ENCODE measurements at regions not wholly inside any gene's neighbourhood (a gene's known extent, or its start where the extent isn't known, plus 50 kb on each side); places are given as distances from the start of the nearest gene placed in this dataset.

DNA sequence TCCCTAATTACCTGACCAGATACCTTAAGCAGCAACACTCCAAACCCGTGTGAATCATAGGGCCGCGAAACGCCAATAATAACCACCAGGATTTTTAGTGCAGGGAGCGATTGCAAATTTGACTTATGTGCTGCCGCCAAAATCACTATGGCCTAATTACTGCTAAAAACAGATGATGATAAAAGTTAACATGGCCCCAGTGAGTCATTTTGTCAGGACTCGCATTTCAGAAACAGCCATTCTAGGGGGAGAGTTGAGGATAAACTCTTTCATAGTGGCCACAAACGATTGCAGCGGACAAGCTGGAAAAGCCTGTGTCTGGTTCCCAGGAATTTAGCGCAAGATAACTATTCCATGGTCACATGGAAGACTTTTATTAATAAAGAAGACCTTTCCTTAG is 103.4 kb downstream of the HLX start:
- DNase-seq (ENCODE audit: low read depth in 2 of 2): no peak

DNA sequence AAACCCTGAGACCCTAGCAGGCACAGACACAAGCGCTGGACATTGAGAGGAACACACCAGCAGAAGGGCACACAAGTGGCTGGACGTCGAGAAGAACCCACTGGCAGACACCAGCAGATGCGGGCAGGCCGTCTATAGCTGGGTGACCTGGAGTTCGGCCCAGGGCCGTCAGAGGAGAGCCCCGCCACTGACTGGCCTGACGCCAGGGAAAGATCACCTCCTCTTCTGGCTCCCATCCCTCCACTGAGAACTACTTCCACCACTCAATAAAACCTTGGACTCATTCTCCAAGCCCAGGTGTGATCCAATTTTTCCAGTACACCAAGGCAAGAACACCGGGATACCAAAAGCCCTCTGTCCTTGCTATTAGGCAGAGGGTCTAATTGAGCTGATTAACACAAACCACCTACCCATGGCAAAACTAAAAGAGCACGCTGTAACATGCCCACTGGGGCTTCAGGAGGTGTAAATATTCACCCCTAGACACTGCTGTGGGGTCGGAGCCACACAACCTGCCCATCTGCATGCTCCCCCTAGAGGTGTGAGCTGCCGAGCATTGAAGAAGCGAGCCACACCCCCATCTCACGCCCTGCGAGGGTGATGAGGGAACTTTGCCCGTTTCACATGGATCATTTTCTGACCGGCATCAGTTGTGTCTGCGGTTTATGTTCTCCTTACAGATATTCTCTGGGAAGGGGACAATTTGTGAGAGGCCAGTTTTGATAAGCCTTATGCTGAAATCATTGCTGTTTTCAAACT is 104.8 kb downstream of the HLX start:
- DNase-seq (ENCODE audit: low read depth in 2 of 2): no peak

DNA sequence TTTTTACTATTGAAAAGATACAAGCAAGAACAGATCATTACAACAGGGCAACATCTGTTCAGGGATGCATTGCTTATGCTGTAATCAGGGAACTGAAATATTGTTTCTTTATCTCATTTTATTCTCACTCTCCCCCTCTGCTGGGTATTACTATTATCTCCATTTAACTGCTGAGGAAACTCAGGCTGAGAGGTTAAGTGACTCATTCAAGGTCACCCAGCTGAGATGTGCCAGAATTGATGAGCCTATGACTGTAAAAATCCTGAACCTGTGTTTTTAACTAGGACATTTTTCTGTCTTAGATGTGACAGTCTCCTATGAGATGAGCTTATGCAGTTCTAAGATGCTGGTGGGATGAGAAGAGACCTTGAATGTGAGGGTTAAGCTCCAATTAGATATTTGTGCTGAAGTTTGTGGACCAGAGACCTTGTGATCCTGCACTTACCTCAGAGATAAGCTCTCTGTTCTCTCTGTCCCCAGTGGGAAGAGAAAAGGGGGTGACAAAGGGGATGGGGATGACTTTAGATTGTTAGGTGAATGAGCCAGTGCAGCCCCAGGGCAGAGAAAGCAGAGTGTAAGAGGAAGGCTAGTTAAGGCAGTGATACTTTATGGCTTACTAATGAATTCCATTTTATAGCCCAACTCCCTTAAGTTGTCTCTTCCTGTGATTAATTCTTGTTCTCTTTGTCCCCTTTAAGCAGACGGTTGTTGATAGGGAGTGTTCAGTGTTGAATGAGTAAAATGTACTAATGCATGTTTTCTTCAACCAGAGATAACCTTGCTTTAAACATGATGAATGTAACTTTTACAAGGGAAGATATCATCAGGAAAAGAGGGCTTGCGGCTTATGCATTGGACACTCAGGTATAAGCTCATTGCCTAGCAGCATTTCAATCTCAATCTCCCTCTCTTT is 111.4 kb downstream of the HLX start:
- DNase-seq (ENCODE audit: low read depth in 2 of 2): peak; percentile 50 to 60

DNA sequence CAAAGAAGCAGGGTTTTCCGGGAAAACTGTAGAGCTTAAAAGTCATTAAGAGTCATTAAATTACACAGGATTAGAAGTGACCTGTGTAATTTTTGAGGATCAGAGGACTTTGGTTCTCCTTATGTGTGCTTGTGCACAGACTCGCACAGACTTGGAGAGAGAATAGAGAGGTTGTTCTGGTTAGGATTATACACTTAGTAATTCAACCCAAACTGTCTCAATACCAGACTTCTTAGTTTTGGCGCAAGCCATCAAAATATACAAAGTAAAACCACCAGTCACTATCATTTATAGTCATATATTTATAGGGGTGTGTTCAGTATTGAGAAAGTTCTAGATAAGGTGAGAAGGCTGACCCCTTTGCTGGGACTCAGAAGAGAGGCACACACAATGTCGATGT is 112.3 kb downstream of the HLX start:
- DNase-seq (ENCODE audit: low read depth in 2 of 2): no peak

DNA sequence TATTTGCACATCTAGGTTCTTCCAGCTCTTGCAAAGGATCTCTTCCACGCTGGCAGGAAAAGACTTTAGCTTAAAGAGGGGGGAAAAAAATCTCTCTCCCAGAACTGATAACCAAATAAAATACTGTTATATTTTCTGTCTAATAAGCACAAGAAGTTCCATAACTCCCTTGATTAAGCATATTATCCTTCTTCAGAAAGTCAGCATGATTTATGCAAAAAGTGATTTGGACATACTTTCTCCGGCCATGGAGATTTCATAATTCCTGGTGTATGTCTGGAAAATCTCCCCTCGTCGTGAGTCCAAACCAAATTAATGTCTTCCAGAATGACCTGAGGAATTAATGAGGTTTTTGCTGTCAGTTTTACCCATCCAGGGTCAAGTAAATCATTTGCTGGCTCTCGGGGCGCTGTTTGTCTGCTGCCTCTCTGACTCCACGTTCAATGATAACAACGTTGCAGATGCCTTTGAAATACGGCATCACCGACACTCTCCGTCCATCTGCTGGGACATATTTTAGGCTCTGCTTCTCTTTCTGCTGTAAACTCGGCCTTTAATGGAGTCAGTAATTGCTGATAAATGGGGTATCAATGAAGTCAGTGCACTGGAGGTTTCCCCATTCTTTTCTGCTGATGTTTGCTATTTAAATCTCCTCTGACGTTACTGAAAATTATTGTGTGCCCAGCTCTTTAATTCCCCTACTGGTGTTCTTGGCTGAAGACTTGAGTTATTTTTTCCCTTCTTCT is 112.9 kb downstream of the HLX start:
- no peak for DNase-seq (ENCODE audit: low read depth in 2 of 2)

DNA sequence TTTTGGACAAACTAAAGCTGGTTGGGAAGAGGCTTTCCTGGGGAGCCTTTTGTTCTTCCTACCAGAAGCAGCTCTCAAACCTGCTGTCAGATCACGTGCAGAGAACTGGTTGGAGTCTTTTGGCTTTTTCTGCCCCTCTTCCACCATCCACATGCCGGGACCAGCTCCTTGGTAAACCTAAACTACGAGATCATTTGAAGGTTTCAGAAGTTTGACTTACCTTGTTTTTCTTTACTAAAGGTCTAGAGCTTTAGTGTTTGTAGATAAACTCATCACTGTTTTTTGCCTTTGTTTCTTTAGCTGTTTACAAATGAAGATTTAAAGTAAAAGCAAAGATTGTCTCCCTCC is 113.4 kb downstream of the HLX start:
- no peak for DNase-seq (ENCODE audit: low read depth in 2 of 2)

DNA sequence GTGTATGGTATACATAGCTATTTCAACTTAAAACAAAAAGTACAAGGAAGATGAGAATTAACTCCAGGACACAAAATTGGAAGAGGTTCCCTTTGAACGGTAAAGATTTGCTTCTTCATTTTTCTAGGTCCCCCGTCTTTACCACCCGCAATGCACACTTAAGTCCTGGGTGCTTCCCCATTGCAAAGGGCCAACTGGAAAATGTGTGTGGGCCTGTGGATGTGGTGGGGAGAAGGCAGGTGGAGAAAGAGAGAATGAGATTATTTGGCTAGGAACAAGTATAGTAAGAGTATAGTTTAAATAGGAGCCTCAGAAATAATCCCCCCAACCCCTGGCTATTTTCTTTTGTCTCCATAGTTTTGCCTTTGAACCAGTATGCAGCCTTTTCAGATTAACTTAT is 115.4 kb downstream of the HLX start:
- DNase-seq (ENCODE audit: low read depth in 2 of 2): no peak

DNA sequence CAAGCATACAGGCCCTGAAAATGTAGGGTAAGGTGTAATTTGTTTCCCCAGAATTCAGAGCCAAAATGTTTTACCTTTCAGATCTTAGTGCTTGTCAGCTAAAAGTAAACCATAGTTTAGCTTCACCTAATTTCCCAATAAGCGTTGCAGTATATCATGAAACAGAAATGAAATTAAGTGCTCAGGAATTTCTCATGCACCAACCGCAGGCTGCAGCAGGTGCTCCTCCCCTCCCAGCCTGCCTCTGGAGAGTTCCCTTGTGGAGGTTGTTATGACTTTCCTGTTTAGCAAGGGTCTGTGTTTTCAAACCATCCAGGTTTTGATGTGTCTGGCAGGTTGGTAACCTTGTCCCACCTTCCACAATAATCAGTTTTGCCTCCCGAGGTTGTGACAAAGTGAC is 118.5 kb downstream of the HLX start:
- DNase-seq (ENCODE audit: low read depth in 2 of 2): no peak

DNA sequence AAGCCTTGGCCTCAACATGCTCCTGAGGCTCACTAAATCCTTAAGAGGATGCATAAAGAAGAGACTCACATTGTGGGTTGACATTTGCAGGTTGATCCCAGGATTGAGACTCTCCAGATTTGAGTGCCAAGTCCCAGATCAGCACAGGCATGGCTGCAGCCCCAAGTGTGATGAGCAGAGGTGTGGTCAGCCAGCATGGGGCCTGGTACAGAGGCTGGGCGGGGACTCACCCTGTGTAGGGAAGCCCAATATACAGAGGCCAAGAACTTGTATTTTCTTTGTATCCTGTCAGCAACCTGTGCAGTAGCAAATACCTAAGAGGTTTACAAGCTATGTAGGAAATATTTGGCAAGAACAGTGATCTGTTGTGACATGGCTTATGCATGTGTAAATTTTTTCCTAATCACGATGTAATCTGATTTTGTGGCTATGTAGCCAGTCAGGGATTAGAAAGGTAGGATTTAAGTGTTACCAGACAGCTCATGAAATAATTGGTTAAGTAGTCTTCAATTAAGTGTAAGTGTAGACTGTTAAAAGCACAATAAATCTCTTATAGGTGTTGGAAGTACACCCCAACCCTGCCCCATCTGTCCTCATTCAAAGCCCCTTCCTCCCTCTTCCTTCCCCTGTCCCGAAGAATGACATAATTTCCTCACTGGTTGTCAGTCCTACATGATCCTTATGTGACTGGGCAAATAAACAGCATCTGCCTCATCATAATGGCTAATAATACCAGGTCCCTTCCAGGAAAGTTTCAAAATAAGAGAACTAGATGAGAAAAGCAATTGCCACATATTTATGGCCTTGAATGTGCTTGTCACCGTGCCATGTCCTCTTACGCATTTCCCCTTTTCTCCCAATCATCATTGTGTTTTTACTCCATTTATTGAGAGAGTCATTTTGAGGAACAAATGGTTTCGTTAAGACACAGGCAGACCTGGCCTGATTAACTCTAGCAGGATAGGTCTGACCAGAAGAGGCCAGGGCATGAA is 120.9 kb downstream of the HLX start:
- no peak for DNase-seq (ENCODE audit: low read depth in 2 of 2)

DNA sequence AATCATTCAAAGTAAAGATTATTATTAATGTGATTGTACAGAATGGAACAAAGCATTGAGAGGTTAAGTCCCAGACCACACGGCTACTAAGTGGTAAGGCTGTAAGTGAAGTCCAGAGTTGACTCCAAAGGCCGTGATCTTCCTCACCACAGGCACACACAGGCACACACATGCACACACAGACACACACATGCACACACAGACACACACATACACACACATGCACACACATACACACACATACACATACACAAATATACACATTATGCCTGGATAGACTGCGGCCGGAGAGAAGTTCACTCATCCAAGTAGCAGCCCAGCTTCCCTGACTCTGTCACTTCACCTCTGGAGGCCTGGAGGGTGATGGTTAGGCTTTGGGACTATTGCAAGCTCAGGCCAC is 121.9 kb downstream of the HLX start:
- no peak for DNase-seq (ENCODE audit: low read depth in 2 of 2)

DNA sequence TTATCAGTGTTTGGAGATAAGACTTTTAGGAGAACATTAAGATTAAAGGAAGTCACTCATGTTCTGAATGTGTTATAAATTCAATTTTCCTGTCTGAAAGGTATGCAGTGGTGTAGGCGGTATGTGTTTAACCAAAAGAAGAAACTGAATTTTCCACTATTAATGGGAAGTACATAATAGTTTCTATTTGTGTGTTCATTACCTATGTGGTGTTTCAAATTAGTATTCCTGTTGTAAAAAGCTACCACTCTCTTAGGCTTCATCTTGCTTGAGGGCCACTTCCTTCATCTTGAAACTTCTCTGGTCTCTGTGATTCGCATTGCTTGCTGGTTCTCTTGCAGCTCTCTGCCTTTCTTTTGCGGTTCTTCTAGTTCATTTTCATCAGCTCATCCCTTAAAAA is 123.4 kb downstream of the HLX start:
- no peak for DNase-seq (ENCODE audit: low read depth in 2 of 2)

DNA sequence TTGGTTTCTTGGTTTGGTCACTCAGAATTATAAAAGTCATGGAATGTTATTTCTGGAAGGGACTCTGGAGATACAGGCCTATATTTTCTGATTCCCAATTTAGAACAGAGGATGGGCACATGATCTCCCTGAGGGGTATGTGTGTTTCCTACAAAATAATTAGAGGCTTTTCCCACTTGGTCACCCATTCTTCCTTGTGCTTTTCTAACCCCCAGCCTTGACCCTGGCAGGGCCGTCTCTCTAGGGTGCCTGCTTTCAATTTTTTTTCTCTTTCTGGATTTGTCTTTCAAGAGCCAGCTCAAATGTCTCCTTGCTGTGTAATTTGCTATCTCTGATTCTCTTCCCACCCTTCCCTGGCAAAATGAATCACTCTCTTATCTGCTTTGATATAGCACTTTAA is 131.9 kb downstream of the HLX start:
- no peak for DNase-seq (ENCODE audit: low read depth in 2 of 2)

DNA sequence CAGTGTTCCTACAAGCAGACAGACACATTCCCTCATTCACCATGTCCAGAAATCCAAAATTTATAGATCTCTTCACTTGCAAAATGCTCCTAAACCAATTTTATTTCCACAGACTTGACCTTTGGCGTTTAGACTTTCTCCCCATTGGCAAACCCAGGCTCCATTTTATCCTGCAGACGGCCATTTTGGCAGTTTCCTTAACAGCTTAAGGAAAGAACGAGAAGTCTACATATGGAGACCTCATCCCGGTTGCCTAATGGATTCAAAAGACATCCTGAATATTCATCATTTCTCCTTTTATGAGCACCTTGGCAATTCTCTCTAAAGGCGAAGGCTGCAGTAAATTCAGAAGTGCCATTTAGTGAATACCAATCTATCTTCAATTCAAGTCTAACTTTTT is 132.9 kb downstream of the HLX start:
- DNase-seq (ENCODE audit: low read depth in 2 of 2): no peak

DNA sequence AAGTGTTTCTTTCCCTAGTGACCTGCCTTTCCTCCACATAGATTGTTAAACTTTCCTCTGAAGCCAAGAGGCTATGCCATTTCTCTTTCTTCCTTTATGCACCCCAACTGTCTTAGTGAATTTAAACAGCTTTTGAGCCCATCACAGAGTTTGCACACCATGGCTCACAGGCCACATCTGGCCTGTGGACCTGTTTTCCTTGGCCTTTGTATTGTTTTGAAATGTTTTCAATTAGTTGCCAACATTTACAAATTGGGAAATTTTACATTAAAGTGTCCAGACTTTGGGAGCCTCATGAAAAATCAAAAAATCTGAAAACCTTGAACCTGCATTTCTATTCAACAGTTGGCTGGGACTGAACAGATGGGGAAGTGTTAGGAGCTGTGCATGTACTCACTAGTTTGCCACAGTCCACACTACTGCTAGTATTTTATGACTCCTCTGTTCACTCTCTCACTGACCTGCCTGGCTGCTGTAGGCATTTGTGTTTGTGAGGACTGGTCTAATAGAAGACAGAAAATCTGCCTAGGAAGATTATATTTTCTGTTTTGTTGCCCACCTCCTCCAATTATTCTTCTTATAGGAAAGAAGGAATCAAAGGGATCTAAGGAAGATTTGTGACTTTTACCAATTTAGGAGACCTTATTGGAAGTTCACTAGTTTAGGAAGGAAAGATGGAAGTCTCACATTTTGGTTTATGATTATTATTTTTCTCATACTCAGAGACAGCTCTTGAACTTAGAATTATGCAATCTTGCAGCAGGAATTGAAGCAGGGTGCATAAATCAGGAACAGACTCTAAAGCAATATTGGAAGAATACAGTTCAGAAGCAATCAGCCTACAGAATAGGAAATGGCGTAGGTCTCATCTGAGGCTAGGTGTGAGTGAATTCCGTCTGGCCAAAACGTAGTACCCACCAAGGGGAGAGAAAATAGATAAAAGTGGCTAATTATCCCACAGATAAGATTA is 134.7 kb downstream of the HLX start:
- no peak for DNase-seq (ENCODE audit: low read depth in 2 of 2)

DNA sequence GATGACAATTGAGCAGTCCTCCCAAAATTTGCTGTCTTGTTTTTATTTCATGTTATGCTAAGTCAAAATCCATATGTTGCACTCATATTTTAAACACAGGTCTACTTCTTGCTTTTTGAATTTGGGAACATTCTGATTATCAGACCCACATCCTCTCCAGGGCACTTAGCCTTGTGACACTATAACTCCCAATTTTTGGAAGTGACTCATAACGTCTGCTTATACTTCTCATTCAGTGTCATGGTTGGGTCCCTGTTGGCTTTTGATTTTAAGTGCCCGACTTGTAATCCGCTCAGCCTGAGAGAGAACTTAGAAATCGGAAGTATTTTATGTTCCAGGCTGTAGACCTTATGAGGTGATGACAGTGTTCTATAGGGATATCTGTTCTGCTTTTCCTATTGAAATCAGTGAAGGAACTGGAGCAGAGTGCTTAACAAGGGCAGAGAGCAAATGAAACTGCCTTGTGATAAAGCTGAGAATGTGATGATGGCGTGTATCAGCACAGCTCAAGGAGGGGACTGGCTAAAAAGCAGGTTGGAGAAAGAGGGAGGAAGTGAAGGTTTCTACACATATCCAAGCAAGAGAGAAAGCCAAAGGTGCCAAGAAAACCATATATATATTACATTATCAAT is 136.0 kb downstream of the HLX start:
- no peak for DNase-seq (ENCODE audit: low read depth in 2 of 2)

DNA sequence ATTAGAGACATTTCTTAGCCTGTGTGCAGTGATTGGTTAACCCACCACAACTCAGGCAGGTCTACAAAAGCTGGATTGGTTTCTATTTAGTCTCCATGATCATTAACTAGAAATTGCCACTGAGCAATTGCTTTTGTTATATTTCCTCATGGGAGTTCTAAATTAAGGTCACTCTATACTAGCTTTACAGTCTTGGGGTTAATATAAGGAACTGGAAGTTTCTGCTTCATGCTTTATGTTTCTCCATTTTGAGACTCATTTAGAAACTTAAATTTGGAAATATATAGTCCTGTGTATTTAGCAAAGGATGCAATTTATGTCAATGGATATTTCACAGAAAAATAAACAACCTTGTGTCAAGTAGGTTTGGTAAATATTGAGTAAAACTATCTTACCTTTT is 137.5 kb downstream of the HLX start:
- DNase-seq (ENCODE audit: low read depth in 2 of 2): no peak

DNA sequence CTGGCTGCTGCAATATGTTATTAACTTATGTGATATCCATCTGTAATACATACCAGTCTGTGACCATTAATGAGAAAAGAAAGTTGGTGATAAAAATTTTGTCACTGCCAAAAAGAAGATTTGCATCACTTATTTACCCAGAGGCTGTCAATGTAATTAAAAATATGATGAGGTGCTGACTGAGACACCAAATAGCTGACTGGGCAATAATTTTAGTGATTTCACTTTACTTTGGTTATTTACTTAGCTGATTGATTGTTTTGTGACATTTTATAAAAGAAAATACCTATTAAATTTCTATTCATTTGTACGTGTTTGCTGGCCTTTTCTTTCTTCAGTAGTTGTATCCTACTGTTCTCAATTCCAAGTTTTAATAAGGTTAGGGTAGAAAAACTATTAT is 139.2 kb downstream of the HLX start:
- DNase-seq (ENCODE audit: low read depth in 2 of 2): no peak

DNA sequence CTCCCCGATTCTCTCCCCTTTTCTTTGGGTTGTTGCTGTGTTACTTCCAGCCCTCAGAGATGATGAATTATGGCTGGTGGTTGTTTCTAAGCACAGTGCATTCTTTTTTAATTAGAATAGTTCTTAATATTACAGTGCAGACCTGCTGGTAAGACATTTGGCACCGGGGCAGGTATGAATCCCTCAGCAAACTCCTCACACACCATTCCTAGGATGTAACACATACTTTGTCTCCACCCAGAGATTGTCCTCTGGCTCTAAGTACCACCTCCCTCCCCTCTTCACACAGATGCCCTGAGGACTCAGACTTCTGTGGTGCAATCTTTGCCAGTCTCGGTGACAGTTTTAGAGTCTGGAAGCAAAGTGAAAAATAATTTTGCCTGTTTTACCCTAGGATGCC is 143.1 kb downstream of the HLX start:
- DNase-seq (ENCODE audit: low read depth in 2 of 2): no peak

DNA sequence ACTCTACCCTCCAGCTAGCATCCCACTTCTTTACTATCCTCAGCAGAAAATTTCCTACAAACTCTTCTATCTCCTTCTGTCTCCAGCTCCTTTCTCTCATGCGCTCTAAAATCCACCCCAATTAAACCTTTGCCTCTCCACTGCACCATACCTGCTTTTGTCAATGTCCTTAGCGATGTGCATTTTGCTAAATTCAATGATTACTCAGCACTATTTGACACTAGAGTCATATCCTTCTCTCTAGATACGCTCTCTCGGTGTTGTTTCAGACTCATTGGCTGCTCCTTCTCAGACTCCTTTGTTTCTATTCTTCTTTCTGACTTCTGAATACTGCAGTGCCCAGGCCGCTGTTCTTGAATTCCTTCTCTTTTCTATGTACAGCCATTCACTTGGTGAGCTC is 144.2 kb downstream of the HLX start:
- no peak for DNase-seq (ENCODE audit: low read depth in 2 of 2)

DNA sequence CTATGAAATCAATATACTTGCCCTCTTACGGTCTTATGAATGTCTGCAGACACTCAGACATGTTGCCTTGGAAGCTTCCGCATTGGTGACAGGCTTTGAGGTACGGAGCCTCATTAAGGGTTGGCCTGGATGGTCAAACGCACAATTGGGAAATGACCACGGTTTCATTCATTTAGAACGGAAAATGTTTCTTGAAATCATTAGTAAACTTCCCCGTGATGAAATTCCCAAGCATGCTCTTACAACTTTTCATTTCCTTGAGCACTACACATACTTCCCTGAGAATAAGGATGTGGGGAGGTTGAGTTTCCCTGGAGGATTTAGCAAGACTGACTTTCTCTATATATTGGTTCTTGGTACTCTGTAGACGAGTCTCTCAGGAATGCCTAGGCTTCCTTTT is 146.3 kb downstream of the HLX start:
- DNase-seq (ENCODE audit: low read depth in 2 of 2): no peak

Measured in fibroblast of skin of left quadriceps (primary cell).